ENCODE measurements at regions not wholly inside any gene's neighbourhood (a gene's known extent, or its start where the extent isn't known, plus 50 kb on each side); places are given as distances from the start of the nearest gene placed in this dataset.

- Histone ChIP-seq H2BK15ac (ENCODE audit: low read depth, poor library complexity, severe bottlenecking) (no peak overlapping the region), H2AFZ (ENCODE audit: low read depth, low read length) (no peak overlapping the region), H3K9ac (ENCODE audit: low read length) (no peak overlapping the region), H3K27me3 (ENCODE audit: control insufficient read depth in 1 of 2, insufficient read depth in 1 of 2, low read length in 2 of 2) (no peaks in the 10 kb centered on the region), H3K4me3 (ENCODE audit: insufficient read depth in 1 of 2, low read depth in 1 of 2, low read length in 2 of 2) (no peak overlapping the region), H3K14ac (ENCODE audit: low read length in 2 of 2) (no peak overlapping the region), H3K18ac (ENCODE audit: low read depth in 1 of 2, low read length in 2 of 2) (no peak overlapping the region), H2BK120ac (ENCODE audit: low read depth, low read length) (no peak overlapping the region), H3K4me1 (ENCODE audit: control insufficient read depth, insufficient read depth, low read depth, low read length) (no peaks in the 10 kb centered on the region), H3K4me2 (ENCODE audit: low read length, poor library complexity, severe bottlenecking) (no peak overlapping the region), H3K23ac (ENCODE audit: low read length in 2 of 2) (no peak overlapping the region), H3K9me3 (ENCODE audit: control insufficient read depth, low read length) (no peaks in the 10 kb centered on the region), H4K91ac (ENCODE audit: low read length) (no peak overlapping the region), H3K79me1 (replicated peaks; ENCODE audit: low read length, poor library complexity, severe bottlenecking) (no peaks in the 10 kb centered on the region), H2AK5ac (ENCODE audit: low read length, severe bottlenecking) (no peak overlapping the region), H4K8ac (ENCODE audit: low read length) (no peak overlapping the region), H2BK5ac (ENCODE audit: low read depth, low read length, poor library complexity, severe bottlenecking) (no peak overlapping the region), H2BK12ac (ENCODE audit: low read length in 2 of 2) (no peak overlapping the region), H3K27ac (ENCODE audit: low read length, poor library complexity, severe bottlenecking) (no peak overlapping the region), H3K36me3 (ENCODE audit: control insufficient read depth in 1 of 2, insufficient read depth in 2 of 2, low read depth in 1 of 2, low read length in 2 of 2) (no peaks in the 10 kb centered on the region), H3K4ac (ENCODE audit: low read depth in 1 of 2, low read length in 2 of 2) (no peak overlapping the region)
- no peak for DNase-seq
- 95% methylated on average over 3 of the region's 4 CpGs for WGBS
Observed at GRCh38 chr11:87460842-87461637, 423.3 kb downstream of the TMEM135 start.

- Histone ChIP-seq H3K27ac (ENCODE audit: low read length, poor library complexity, severe bottlenecking) (no peak overlapping the region), H3K36me3 (ENCODE audit: control insufficient read depth in 1 of 2, insufficient read depth in 2 of 2, low read depth in 1 of 2, low read length in 2 of 2) (no peaks in the 10 kb centered on the region), H3K9ac (ENCODE audit: low read length) (no peak overlapping the region), H2AK5ac (ENCODE audit: low read length, severe bottlenecking) (no peak overlapping the region), H4K91ac (ENCODE audit: low read length) (no peak overlapping the region), H2AFZ (ENCODE audit: low read depth, low read length) (no peak overlapping the region), H2BK5ac (ENCODE audit: low read depth, low read length, poor library complexity, severe bottlenecking) (no peak overlapping the region), H3K27me3 (ENCODE audit: control insufficient read depth in 1 of 2, insufficient read depth in 1 of 2, low read length in 2 of 2) (no peaks in the 10 kb centered on the region), H2BK12ac (ENCODE audit: low read length in 2 of 2) (no peak overlapping the region), H3K4me1 (ENCODE audit: control insufficient read depth, insufficient read depth, low read depth, low read length) (no peaks in the 10 kb centered on the region), H2BK15ac (ENCODE audit: low read depth, poor library complexity, severe bottlenecking) (no peak overlapping the region), H3K4me2 (ENCODE audit: low read length, poor library complexity, severe bottlenecking) (no peak overlapping the region), H3K23ac (ENCODE audit: low read length in 2 of 2) (no peak overlapping the region), H4K8ac (ENCODE audit: low read length) (no peak overlapping the region), H3K18ac (ENCODE audit: low read depth in 1 of 2, low read length in 2 of 2) (no peak overlapping the region), H3K4ac (ENCODE audit: low read depth in 1 of 2, low read length in 2 of 2) (no peak overlapping the region), H2BK120ac (ENCODE audit: low read depth, low read length) (no peak overlapping the region), H3K14ac (ENCODE audit: low read length in 2 of 2) (no peak overlapping the region), H3K9me3 (ENCODE audit: control insufficient read depth, low read length) (no peaks in the 10 kb centered on the region), H3K4me3 (ENCODE audit: insufficient read depth in 1 of 2, low read depth in 1 of 2, low read length in 2 of 2) (no peak overlapping the region), H3K79me1 (replicated peaks; ENCODE audit: low read length, poor library complexity, severe bottlenecking) (no peaks in the 10 kb centered on the region)
- no peak for DNase-seq
- 91% methylated on average over 1 of the region's 1 CpG for WGBS
Observed at GRCh38 chr11:87460279-87460678, 422.5 kb downstream of the TMEM135 start.

- H2AFZ ChIP-seq (ENCODE audit: low read depth, low read length), result no peak overlapping the region
- WGBS, result 86% methylated on average over 1 of the region's 3 CpGs
- H3K27me3 ChIP-seq (ENCODE audit: control insufficient read depth in 1 of 2, insufficient read depth in 1 of 2, low read length in 2 of 2), result no peaks in the 10 kb centered on the region
- no peak overlapping the region for H3K4me3 ChIP-seq (ENCODE audit: insufficient read depth in 1 of 2, low read depth in 1 of 2, low read length in 2 of 2)
- no peaks in the 10 kb centered on the region for H3K9me3 ChIP-seq (ENCODE audit: control insufficient read depth, low read length)
- no peak overlapping the region for H3K4me2 ChIP-seq (ENCODE audit: low read length, poor library complexity, severe bottlenecking)
- H3K27ac ChIP-seq (ENCODE audit: low read length, poor library complexity, severe bottlenecking), result no peak overlapping the region
- no peak overlapping the region for H3K4ac ChIP-seq (ENCODE audit: low read depth in 1 of 2, low read length in 2 of 2)
- no peak for DNase-seq
- H2BK15ac ChIP-seq (ENCODE audit: low read depth, poor library complexity, severe bottlenecking), result no peak overlapping the region
- H3K36me3 ChIP-seq (ENCODE audit: control insufficient read depth in 1 of 2, insufficient read depth in 2 of 2, low read depth in 1 of 2, low read length in 2 of 2), result no peaks in the 10 kb centered on the region
- no peak overlapping the region for H4K8ac ChIP-seq (ENCODE audit: low read length)
- H3K23ac ChIP-seq (ENCODE audit: low read length in 2 of 2), result no peak overlapping the region
- H2BK12ac ChIP-seq (ENCODE audit: low read length in 2 of 2), result no peak overlapping the region
- no peak overlapping the region for H3K14ac ChIP-seq (ENCODE audit: low read length in 2 of 2)
- H3K79me1 ChIP-seq (replicated peaks; ENCODE audit: low read length, poor library complexity, severe bottlenecking), result no peaks in the 10 kb centered on the region
- no peak overlapping the region for H3K9ac ChIP-seq (ENCODE audit: low read length)
- no peak overlapping the region for H3K18ac ChIP-seq (ENCODE audit: low read depth in 1 of 2, low read length in 2 of 2)
- H2BK120ac ChIP-seq (ENCODE audit: low read depth, low read length), result no peak overlapping the region
- no peak overlapping the region for H2BK5ac ChIP-seq (ENCODE audit: low read depth, low read length, poor library complexity, severe bottlenecking)
- no peak overlapping the region for H4K91ac ChIP-seq (ENCODE audit: low read length)
- H3K4me1 ChIP-seq (ENCODE audit: control insufficient read depth, insufficient read depth, low read depth, low read length), result peaks cover 2% of the 10 kb centered on the region
- no peak overlapping the region for H2AK5ac ChIP-seq (ENCODE audit: low read length, severe bottlenecking)
Observed at GRCh38 chr11:87459351-87459750, 421.6 kb downstream of the TMEM135 start.

- 90% methylated on average over 1 of the region's 1 CpG for WGBS
- no peak overlapping the region for H3K27ac ChIP-seq (ENCODE audit: low read length, poor library complexity, severe bottlenecking)
- H3K4me2 ChIP-seq (ENCODE audit: low read length, poor library complexity, severe bottlenecking), result no peak overlapping the region
- no peak overlapping the region for H2BK15ac ChIP-seq (ENCODE audit: low read depth, poor library complexity, severe bottlenecking)
- no peak overlapping the region for H4K8ac ChIP-seq (ENCODE audit: low read length)
- H3K14ac ChIP-seq (ENCODE audit: low read length in 2 of 2), result no peak overlapping the region
- H3K18ac ChIP-seq (ENCODE audit: low read depth in 1 of 2, low read length in 2 of 2), result no peak overlapping the region
- no peak overlapping the region for H2BK12ac ChIP-seq (ENCODE audit: low read length in 2 of 2)
- no peak overlapping the region for H2AFZ ChIP-seq (ENCODE audit: low read depth, low read length)
- H3K23ac ChIP-seq (ENCODE audit: low read length in 2 of 2), result no peak overlapping the region
- H2BK120ac ChIP-seq (ENCODE audit: low read depth, low read length), result no peak overlapping the region
- H3K9ac ChIP-seq (ENCODE audit: low read length), result no peak overlapping the region
- no peaks in the 10 kb centered on the region for H3K9me3 ChIP-seq (ENCODE audit: control insufficient read depth, low read length)
- DNase-seq, result no peak
- no peak overlapping the region for H3K4me3 ChIP-seq (ENCODE audit: insufficient read depth in 1 of 2, low read depth in 1 of 2, low read length in 2 of 2)
- H3K4me1 ChIP-seq (ENCODE audit: control insufficient read depth, insufficient read depth, low read depth, low read length), result peaks cover 5% of the 10 kb centered on the region
- H3K4ac ChIP-seq (ENCODE audit: low read depth in 1 of 2, low read length in 2 of 2), result no peak overlapping the region
- H3K36me3 ChIP-seq (ENCODE audit: control insufficient read depth in 1 of 2, insufficient read depth in 2 of 2, low read depth in 1 of 2, low read length in 2 of 2), result no peaks in the 10 kb centered on the region
- no peaks in the 10 kb centered on the region for H3K27me3 ChIP-seq (ENCODE audit: control insufficient read depth in 1 of 2, insufficient read depth in 1 of 2, low read length in 2 of 2)
- H2BK5ac ChIP-seq (ENCODE audit: low read depth, low read length, poor library complexity, severe bottlenecking), result no peak overlapping the region
- no peak overlapping the region for H2AK5ac ChIP-seq (ENCODE audit: low read length, severe bottlenecking)
- no peak overlapping the region for H4K91ac ChIP-seq (ENCODE audit: low read length)
- no peaks in the 10 kb centered on the region for H3K79me1 ChIP-seq (replicated peaks; ENCODE audit: low read length, poor library complexity, severe bottlenecking)
Observed at GRCh38 chr11:87456499-87456898, 418.8 kb downstream of the TMEM135 start.
